Activated B cell treated with CpG ODN at 0.5 μM for 24 hours (primary cell): ENCODE measurements at regions not wholly inside any gene's neighbourhood (a gene's known extent, or its start where the extent isn't known, plus 50 kb on each side); places are given as distances from the start of the nearest gene placed in this dataset.
A peak's percentile ranks its signal among the peaks of the same experiment; 100 is the strongest.

Source experiments
- ATAC-seq: fragments of 200-7000 bp; cut with Tn5 transposase; one replicate; pipeline ENCODE4 v1.10.0; 2021; ENCODE audit warnings: low read depth, mild to moderate bottlenecking, moderate library complexity
- CTCF ChIA-PET: fragments of 350-600 bp; sonication (Branson Sonifier 250); formaldehyde crosslinking; loops from one replicate; lab custom pipeline; 2021; ENCODE audit warnings: antibody characterized with exemption; lab: Charles Lee
- POLR2A ChIA-PET: fragments of 350-600 bp; sonication (Branson Sonifier 250); formaldehyde crosslinking; loops from one replicate; lab custom pipeline; 2021; ENCODE audit warnings: antibody characterized with exemption; lab: Charles Lee
- DNase-seq: peaks from one replicate; pipeline ENCODE4 v3.0.0; 2022
- H3K27ac Mint-ChIP-seq: one replicate; pipeline ENCODE4 v1.8.0; 2020; ENCODE audit warnings: mixed read lengths
- H3K27me3 Mint-ChIP-seq: one replicate; pipeline ENCODE4 v1.8.0; 2021; ENCODE audit warnings: mixed read lengths
- H3K36me3 Mint-ChIP-seq: one replicate; pipeline ENCODE4 v1.8.0; 2021; ENCODE audit warnings: low read depth, mixed read lengths
- H3K4me1 Mint-ChIP-seq: one replicate; pipeline ENCODE4 v1.8.0; 2021; ENCODE audit warnings: mixed read lengths
- H3K4me3 Mint-ChIP-seq: one replicate; pipeline ENCODE4 v1.8.0; 2020; ENCODE audit warnings: mild to moderate bottlenecking, mixed read lengths
- H3K9me3 Mint-ChIP-seq: one replicate; pipeline ENCODE4 v1.8.0; 2020; ENCODE audit warnings: mixed read lengths
- CTCF ChIP-seq: fragments of 200-600 bp; IDR thresholded peaks from one replicate; pipeline ENCODE4 v1.8.0; 2022; ENCODE audit warnings: antibody characterized with exemption, mild to moderate bottlenecking
- intact Hi-C: fragments of 100-400 bp; cut with micrococcal nuclease; formaldehyde crosslinking; loops from one replicate; pipeline ENCODE4 v1.15.1; 2024

- ChIA-PET CTCF (no interaction called here), POLR2A (no interaction called here)
- Mint-ChIP-seq H3K4me1 (peaks cover 13% of the 10 kb centered on the region), H3K9me3 (peaks cover 3% of the 10 kb centered on the region), H3K4me3 (no peak overlapping the region), H3K27ac (no peak overlapping the region), H3K27me3 (peaks cover 11% of the 10 kb centered on the region), H3K36me3 (no peaks in the 10 kb centered on the region)
- no peak for TF ChIP-seq CTCF
- intact Hi-C loops, result no loop called here
- DNase-seq (no peak), ATAC-seq (no peak)
Observed at GRCh38 chr10:31607481-31607880, 288.5 kb downstream of the ZEB1 start.

GRCh38 chr10:31606841-31607240, 287.8 kb downstream of the ZEB1 start:
- Mint-ChIP-seq H3K27me3 (peaks cover 9% of the 10 kb centered on the region), H3K36me3 (no peaks in the 10 kb centered on the region), H3K9me3 (peaks cover 3% of the 10 kb centered on the region), H3K4me1 (peaks cover 13% of the 10 kb centered on the region), H3K27ac (no peak overlapping the region), H3K4me3 (no peak overlapping the region)
- DNase-seq (no peak), ATAC-seq (no peak)
- CTCF ChIA-PET, result no interaction called here
- no peak for TF ChIP-seq CTCF
- POLR2A ChIA-PET, result no interaction called here
- intact Hi-C loops, result no loop called here

GRCh38 chr10:31605861-31606525, 287.0 kb downstream of the ZEB1 start:
- POLR2A ChIA-PET, result no interaction called here
- Mint-ChIP-seq H3K27me3 (peaks cover 8% of the 10 kb centered on the region), H3K4me1 (peaks cover 12% of the 10 kb centered on the region), H3K9me3 (peaks cover 3% of the 10 kb centered on the region), H3K36me3 (no peaks in the 10 kb centered on the region), H3K27ac (no peak overlapping the region), H3K4me3 (no peak overlapping the region)
- ATAC-seq (no peak), DNase-seq (no peak)
- CTCF ChIA-PET, result no interaction called here
- intact Hi-C loops, result no loop called here
- no peak for TF ChIP-seq CTCF

GRCh38 chr10:31605426-31605825, 286.4 kb downstream of the ZEB1 start:
- H3K36me3 Mint-ChIP-seq, result no peaks in the 10 kb centered on the region
- no peak for DNase-seq
- ChIA-PET POLR2A (no interaction called here), CTCF (no interaction called here)
- peaks cover 12% of the 10 kb centered on the region for H3K4me1 Mint-ChIP-seq
- no peak overlapping the region for H3K4me3 Mint-ChIP-seq
- no peak overlapping the region for H3K27ac Mint-ChIP-seq
- peaks cover 3% of the 10 kb centered on the region for H3K9me3 Mint-ChIP-seq
- H3K27me3 Mint-ChIP-seq, result peaks cover 6% of the 10 kb centered on the region
- no peak for TF ChIP-seq CTCF
- ATAC-seq, result no peak
- intact Hi-C loops, result no loop called here

- peaks cover 6% of the 10 kb centered on the region for H3K27me3 Mint-ChIP-seq
- ChIA-PET CTCF (no interaction called here), POLR2A (no interaction called here)
- H3K9me3 Mint-ChIP-seq, result peaks cover 3% of the 10 kb centered on the region
- DNase-seq (no peak), ATAC-seq (no peak)
- H3K4me1 Mint-ChIP-seq, result peaks cover 12% of the 10 kb centered on the region
- H3K4me3 Mint-ChIP-seq, result peak overlapping the region; percentile 83
- no peak overlapping the region for H3K27ac Mint-ChIP-seq
- no peak for TF ChIP-seq CTCF
- intact Hi-C loops, result loop anchor here (5.0 kb wide), 2 partner anchors 103 to 822 kb away; no protein-coding TSS in a partner anchor
- H3K36me3 Mint-ChIP-seq, result no peaks in the 10 kb centered on the region
Observed at GRCh38 chr10:31604646-31605170, 285.7 kb downstream of the ZEB1 start.
